NCI-H69 (cell line): ENCODE measurements at regions not wholly inside any gene's neighbourhood (a gene's known extent, or its start where the extent isn't known, plus 50 kb on each side); places are given as distances from the start of the nearest gene placed in this dataset.
A peak's percentile ranks its signal among the peaks of the same experiment; 100 is the strongest.
"Not testable (repeated sequence)": the region's sequence is repeated elsewhere in the genome, so short reads cannot be mapped to it uniquely, and the experiment has no call there.

Experiments used
- DNase-seq: peaks from one replicate; lab custom pipeline; 2025; lab: John Stamatoyannopoulos, UW

- DNase-seq, result no peak
Measured at GRCh38 chr12:68984796-68985573, 52.0 kb upstream of the CPM start.

- not testable (repeated sequence) for DNase-seq
Measured at GRCh38 chr12:68997526-68997925, 64.6 kb upstream of the CPM start.

- no peak for DNase-seq
Measured at GRCh38 chr12:68998041-68998440, 65.1 kb upstream of the CPM start.

- DNase-seq, result no peak
Measured at GRCh38 chr12:69000074-69000473, 67.1 kb upstream of the CPM start.

- no peak for DNase-seq
Measured at GRCh38 chr12:69000540-69001243, 67.7 kb upstream of the CPM start.

GRCh38 chr12:69001251-69001650 lies 68.3 kb upstream of the CPM start:
- DNase-seq, result no peak

- DNase-seq, result no peak
Measured at GRCh38 chr12:69002969-69003368, 70.0 kb upstream of the CPM start.

- no peak for DNase-seq
Measured at GRCh38 chr12:69003991-69004390, 71.0 kb upstream of the CPM start.

- DNase-seq, result peak; percentile 81
Measured at GRCh38 chr12:69007101-69007854, 74.3 kb upstream of the CPM start.

GRCh38 chr12:69007855-69008351 lies 74.9 kb upstream of the CPM start:
- DNase-seq, result peak; percentile 69

GRCh38 chr12:69008520-69008919 lies 75.5 kb upstream of the CPM start:
- peak; percentile 70 for DNase-seq

- no peak for DNase-seq
Measured at GRCh38 chr12:69014047-69014446, 81.1 kb upstream of the CPM start.

- no peak for DNase-seq
Measured at GRCh38 chr12:69015017-69015416, 82.0 kb upstream of the CPM start.

GRCh38 chr12:69015831-69016230 lies 82.9 kb upstream of the CPM start:
- DNase-seq, result peak; percentile 15

- no peak for DNase-seq
Measured at GRCh38 chr12:69019082-69019481, 86.1 kb upstream of the CPM start.

GRCh38 chr12:69019910-69020309 lies 86.9 kb upstream of the CPM start:
- DNase-seq, result no peak

- DNase-seq, result no peak
Measured at GRCh38 chr12:69022674-69023073, 89.7 kb upstream of the CPM start.

- DNase-seq, result peak; percentile 43
Measured at GRCh38 chr12:69023840-69024239, 90.9 kb upstream of the CPM start.

- peak; percentile 87 for DNase-seq
Measured at GRCh38 chr12:69024413-69024812, 91.4 kb upstream of the CPM start.

GRCh38 chr12:69024907-69025306 lies 91.9 kb upstream of the CPM start:
- no peak for DNase-seq

- no peak for DNase-seq
Measured at GRCh38 chr12:69026336-69026735, 93.4 kb upstream of the CPM start.

- no peak for DNase-seq
Measured at GRCh38 chr12:69027411-69027881, 94.5 kb upstream of the CPM start.
